OCI-LY7 (cell line): ENCODE measurements at regions not wholly inside any gene's neighbourhood (a gene's known extent, or its start where the extent isn't known, plus 50 kb on each side); places are given as distances from the start of the nearest gene placed in this dataset.

Experiments
- EZH2phosphoT487 ChIP-seq: fragments of 200-600 bp; sonication (generic); IDR thresholded peaks from 2 replicates; pipeline ENCODE4 v1.6.1; 2018; ENCODE audit warnings: low read depth, borderline replicate concordance, mild to moderate bottlenecking, mixed run types, antibody characterized with exemption, low read length, moderate library complexity, mixed read lengths
- TF ChIP-seq, protein P1 (sequence below): fragments of 200-600 bp; sonication (generic); conservative IDR thresholded peaks from 2 replicates; pipeline ENCODE4 v1.5.1; 2014; ENCODE audit warnings: mild to moderate bottlenecking, antibody characterized with exemption, low read length, moderate library complexity, mixed read lengths

DNA sequence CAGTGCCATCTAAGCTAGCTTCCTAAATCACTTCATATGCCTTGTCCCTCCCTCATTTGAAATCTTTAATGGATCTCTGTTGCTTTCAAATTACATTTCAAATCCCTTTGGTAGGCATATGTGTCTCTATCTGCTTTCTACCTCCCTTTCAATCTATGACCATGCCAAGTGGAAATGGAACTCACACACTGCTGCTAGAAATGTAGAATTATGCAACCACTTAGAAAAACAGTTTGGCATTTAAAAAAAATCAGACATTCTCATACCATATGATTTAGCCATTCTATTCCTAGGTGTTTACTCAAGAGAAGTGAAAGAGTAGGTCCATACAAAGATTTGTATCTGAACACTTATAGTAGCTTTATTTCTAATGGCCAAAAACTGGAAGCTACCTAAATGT is 413.5 kb upstream of the INTU start:
- TF ChIP-seq, protein P1, sequence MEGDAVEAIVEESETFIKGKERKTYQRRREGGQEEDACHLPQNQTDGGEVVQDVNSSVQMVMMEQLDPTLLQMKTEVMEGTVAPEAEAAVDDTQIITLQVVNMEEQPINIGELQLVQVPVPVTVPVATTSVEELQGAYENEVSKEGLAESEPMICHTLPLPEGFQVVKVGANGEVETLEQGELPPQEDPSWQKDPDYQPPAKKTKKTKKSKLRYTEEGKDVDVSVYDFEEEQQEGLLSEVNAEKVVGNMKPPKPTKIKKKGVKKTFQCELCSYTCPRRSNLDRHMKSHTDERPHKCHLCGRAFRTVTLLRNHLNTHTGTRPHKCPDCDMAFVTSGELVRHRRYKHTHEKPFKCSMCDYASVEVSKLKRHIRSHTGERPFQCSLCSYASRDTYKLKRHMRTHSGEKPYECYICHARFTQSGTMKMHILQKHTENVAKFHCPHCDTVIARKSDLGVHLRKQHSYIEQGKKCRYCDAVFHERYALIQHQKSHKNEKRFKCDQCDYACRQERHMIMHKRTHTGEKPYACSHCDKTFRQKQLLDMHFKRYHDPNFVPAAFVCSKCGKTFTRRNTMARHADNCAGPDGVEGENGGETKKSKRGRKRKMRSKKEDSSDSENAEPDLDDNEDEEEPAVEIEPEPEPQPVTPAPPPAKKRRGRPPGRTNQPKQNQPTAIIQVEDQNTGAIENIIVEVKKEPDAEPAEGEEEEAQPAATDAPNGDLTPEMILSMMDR = no peak
- no peak for TF ChIP-seq EZH2phosphoT487
